K562 (cell line): ENCODE measurements at regions not wholly inside any gene's neighbourhood (a gene's known extent, or its start where the extent isn't known, plus 50 kb on each side); places are given as distances from the start of the nearest gene placed in this dataset.

Source experiments
- EGR1 ChIP-seq: fragments of 450-650 bp; conservative IDR thresholded peaks from 2 replicates; pipeline ENCODE4 v1.6.1; 2017; ENCODE audit warnings: mild to moderate bottlenecking
- EP300 ChIP-seq: IDR thresholded peaks from 2 replicates; pipeline ENCODE4 v1.6.1; 2012; ENCODE audit warnings: low read length, improper control_type of control experiment
- GABPA ChIP-seq: fragments of 200-800 bp; sonication (Bioruptor generic); conservative IDR thresholded peaks from 2 replicates; pipeline ENCODE4 v1.6.1; 2016; ENCODE audit warnings: low read depth, missing genetic modification characterization, missing compliant biosample characterization
- HNRNPLL ChIP-seq: fragments of 200-400 bp; formaldehyde crosslinking; IDR thresholded peaks from 2 replicates; pipeline ENCODE4 v1.6.1; 2017; ENCODE audit warnings: low read length, low read depth, mild to moderate bottlenecking; ENCODE audit not compliant: poor library complexity, severe bottlenecking
- JUN ChIP-seq, 2 experiments: sonication (generic) in 1 of 2; formaldehyde crosslinking in 1 of 2; IDR thresholded peaks; 2 replicates each; pipeline versions ENCODE4 v1.6.1 to v1.8.0; 2012 to 2022; ENCODE audit warnings: borderline replicate concordance in 2 of 2, mild to moderate bottlenecking in 2 of 2, improper control_type of control experiment in 1 of 2, low read depth in 1 of 2, low read length in 1 of 2, missing genetic modification reagents in 1 of 2
- TF ChIP-seq, protein P1 (sequence below): fragments of 450-650 bp; formaldehyde crosslinking; IDR thresholded peaks from 2 replicates; pipeline ENCODE4 v1.4.0; 2020; ENCODE audit warnings: mild to moderate bottlenecking, mixed read lengths
- TF ChIP-seq, protein P2 (sequence below), 3 experiments: IDR thresholded peaks in 2 of 3; conservative IDR thresholded peaks in 1 of 3; 2 replicates each; pipeline ENCODE4 v1.5.1; 2011 to 2012; ENCODE audit warnings: low read length in 3 of 3, mild to moderate bottlenecking in 3 of 3, control low read depth in 2 of 3, improper control_type of control experiment in 1 of 3, inconsistent platforms in 1 of 3, low read depth in 1 of 3, mixed read lengths in 1 of 3, moderate library complexity in 1 of 3; ENCODE audit not compliant: insufficient read depth in 2 of 3

DNA sequence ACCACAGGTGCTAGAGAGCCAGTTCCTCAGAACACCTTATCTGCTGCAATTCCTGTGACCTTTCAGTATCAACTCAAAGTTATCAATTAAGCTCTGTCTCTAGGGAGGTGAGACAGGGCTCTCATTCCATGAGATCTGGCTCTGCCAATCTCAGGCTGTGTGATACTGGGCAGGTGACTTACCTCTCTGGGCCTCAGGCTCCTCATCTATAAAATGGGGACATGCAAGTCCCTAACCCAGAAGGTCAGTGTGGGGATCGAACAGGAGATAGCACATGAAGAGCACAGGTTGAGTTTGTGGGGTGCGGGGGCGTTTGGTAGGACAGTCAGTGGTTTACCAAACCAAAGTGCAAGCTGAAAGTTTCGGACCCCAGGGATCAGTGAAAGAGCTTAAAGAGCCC, 319.3 kb upstream of the CCL2 start:
- TF ChIP-seq JUN (IDR thresholded peaks at IDR 0.05; ENCODE audit: borderline replicate concordance, low read depth, low read length) (no peak), JUN (CRISPR knock-in tag; IDR thresholded peaks at IDR 0.05; ENCODE audit: borderline replicate concordance) (no peak), EP300 (no peak), HNRNPLL (no peak), EGR1 (peak; percentile 31; the same call in 1 of the 2 replicates), GABPA (tag) (no peak)
- TF ChIP-seq, protein P1, sequence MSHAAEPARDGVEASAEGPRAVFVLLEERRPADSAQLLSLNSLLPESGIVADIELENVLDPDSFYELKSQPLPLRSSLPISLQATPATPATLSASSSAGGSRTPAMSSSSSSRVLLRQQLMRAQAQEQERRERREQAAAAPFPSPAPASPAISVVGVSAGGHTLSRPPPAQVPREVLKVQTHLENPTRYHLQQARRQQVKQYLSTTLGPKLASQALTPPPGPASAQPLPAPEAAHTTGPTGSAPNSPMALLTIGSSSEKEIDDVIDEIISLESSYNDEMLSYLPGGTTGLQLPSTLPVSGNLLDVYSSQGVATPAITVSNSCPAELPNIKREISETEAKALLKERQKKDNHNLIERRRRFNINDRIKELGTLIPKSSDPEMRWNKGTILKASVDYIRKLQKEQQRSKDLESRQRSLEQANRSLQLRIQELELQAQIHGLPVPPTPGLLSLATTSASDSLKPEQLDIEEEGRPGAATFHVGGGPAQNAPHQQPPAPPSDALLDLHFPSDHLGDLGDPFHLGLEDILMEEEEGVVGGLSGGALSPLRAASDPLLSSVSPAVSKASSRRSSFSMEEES (CRISPR knock-in tag), result no peak
- TF ChIP-seq, protein P2, sequence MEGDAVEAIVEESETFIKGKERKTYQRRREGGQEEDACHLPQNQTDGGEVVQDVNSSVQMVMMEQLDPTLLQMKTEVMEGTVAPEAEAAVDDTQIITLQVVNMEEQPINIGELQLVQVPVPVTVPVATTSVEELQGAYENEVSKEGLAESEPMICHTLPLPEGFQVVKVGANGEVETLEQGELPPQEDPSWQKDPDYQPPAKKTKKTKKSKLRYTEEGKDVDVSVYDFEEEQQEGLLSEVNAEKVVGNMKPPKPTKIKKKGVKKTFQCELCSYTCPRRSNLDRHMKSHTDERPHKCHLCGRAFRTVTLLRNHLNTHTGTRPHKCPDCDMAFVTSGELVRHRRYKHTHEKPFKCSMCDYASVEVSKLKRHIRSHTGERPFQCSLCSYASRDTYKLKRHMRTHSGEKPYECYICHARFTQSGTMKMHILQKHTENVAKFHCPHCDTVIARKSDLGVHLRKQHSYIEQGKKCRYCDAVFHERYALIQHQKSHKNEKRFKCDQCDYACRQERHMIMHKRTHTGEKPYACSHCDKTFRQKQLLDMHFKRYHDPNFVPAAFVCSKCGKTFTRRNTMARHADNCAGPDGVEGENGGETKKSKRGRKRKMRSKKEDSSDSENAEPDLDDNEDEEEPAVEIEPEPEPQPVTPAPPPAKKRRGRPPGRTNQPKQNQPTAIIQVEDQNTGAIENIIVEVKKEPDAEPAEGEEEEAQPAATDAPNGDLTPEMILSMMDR (IDR thresholded peaks at IDR 0.05 in 2 of 3, conservative IDR thresholded peaks at IDR 0.05 in 1 of 3; ENCODE audit: insufficient read depth in 2 of 3, low read depth in 1 of 3, low read length in 3 of 3), result no peak
